LHCN-M2 (cell line): ENCODE measurements at regions not wholly inside any gene's neighbourhood (a gene's known extent, or its start where the extent isn't known, plus 50 kb on each side); places are given as distances from the start of the nearest gene placed in this dataset.
"Not testable (repeated sequence)": the region's sequence is repeated elsewhere in the genome, so short reads cannot be mapped to it uniquely, and the experiment has no call there.

ENCODE experiments used
- DNase-seq: peaks from one replicate; pipeline ENCODE4 v3.0.0-alpha.2; 2012; ENCODE audit warnings: low read depth

DNA sequence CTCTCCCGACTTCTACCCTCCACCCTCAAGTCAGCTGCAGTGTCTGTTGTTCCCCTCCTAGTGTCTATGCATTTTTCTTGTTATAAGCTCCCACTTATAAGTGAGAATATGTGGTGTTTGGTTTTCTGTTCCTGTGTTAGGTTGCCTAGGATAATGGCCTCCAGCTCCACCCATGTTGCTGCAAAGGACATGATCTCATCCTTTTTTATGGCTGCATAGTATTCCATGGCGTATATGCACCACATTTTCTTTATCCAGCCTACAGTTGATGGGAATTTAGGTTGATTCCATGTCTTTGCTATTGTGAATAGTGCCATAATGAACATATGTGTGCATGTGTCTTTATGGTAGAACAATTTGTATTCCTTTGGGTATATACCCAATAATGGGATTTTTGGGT is 80.7 kb downstream of the SPTSSA start:
- not testable (repeated sequence) for DNase-seq

DNA sequence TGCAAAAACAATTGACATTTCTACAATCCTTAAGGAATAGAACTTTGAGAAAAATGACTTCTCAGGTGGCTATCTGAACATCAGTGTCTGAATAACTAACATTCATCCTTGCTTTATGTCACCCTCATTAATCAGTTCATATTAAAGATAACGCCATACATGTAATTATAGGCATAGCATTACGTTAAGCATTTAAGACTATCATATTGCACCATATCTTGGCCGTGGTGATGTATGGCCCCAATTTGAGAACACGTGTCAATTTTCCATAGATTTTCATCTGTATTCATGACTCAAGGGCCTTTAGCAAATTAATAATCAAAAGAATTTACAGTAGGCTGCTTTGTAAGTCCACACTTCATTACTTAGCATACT is 81.6 kb downstream of the SPTSSA start:
- DNase-seq, result no peak

DNA sequence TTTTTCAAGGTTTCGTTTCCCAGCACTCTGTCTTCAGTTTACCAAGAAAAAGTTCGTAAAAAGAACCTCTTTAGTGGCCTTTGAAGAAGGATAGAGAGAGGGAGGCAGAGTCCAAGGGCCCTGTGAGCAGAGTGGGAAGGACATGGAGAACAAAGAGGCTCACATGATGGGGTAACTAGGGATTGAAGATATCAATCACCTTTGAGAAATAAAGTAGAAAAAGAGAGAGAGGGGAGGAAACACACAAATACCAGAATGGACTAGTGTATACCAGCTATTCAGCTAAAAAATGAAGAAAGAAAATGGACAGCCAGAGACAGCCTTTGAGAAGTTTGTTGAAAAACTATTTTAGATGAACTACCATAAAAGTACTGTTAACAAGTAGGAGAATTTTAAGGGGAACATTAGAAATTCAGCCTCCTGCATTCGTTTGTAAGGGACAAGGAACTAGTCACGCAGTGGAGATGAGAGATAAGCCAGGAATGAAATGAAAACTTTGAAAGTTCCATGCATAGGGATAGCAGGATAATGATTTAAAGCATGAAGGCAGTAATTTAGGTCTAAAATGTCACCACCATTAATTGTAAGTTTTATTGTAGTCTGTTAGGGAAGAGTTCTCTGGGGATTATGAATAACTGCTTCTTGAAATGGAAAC is 82.1 kb downstream of the SPTSSA start:
- DNase-seq, result no peak

DNA sequence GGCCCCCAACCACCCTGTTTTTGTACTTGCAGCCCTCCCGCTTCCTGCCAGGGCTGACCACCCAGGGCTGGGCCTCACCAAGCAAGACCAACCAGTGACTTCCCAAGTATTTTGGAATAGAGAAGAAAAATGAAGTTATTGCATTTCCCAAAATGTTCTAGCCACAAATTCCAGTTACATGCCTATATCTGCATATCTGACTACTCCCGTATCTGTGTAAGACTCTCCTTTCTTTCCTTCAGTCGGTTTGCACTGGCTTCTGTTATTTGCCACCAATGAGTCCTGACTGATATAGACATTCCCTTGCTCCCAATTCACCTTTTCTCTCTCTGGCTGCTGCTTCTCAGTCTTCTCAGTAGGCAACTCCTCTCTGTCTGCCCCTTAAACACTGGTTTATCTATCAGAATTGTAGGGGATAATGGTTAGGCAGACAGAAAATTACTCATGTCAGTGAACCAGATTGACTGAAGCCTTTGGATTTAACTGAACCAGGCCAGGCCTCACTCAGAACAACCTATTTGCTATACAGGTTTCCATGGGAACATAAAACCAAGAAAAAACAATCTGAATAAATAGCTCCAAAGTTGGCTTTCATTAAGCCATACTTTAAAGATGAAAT is 85.3 kb downstream of the SPTSSA start:
- DNase-seq, result no peak

DNA sequence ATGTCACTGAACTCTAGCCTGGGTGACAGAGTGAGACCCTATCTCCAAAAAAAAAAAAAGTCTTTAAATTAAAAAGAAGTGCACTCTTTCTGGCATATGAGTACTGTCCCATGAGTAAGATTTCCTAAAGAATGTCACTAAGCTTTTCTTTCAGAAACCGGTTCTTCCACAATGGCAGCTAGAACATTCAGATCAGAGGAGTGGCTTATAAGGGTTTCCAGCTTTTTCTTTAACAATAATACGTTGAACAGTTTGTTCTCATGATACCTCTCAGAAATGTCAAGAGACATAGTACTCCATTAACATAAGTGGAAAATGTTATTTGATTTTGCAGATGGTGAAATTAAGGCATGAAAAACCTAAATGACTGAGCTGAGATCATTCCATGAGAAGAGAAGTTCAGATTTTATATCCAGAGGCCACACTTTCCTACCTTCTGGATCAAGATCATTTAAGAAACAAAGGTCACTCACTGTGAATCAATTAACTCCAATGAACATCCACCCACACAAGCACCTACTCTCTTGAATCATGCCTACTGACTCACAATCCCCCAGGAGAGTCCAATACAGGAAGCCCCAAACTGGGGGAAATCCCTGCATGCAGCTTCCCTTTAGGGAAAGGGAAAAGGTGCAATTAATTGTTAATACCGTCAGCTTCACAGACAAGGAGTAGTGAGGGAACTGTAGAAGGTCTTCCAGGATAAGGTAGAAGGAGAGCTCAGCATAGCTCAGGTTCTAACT is 86.9 kb downstream of the SPTSSA start:
- DNase-seq, result no peak

DNA sequence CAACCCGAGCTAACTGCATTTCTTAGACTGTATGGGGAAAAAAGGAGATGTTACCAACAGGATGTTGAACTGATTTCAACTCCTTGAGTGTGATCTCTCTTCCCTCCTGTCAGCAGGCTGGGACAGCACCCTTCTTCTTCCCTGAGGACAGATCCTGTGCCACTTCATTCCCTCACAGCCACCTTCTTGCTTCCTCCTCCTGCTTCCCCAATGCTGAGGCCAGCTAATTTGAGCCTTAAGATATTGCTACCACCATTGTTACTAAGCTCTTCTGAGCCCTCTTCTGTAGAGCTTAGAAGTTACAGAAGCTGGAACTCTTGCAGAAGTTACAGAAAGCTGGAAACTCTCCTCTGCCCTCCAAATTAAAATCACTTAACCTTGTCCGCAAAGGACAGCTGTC is 88.8 kb downstream of the SPTSSA start:
- DNase-seq, result no peak

DNA sequence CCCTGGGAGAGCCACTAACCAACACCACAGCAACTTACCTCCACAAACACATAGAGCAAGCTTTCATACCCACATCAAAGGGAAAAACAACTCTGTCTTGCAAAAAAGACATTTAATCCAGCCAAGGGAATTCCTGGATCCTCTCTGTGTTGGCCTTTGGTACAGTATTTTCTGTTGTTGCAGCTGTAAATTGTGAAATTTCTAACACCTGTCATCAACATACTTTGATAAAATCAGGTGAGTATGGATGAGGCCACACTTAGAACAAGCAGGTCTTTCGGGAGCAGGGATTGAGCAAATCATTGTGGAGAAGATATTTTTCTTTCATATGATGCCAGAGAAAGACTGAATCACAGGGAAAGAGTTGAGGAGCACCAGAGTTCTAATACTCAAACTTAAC is 89.3 kb downstream of the SPTSSA start:
- DNase-seq, result no peak

DNA sequence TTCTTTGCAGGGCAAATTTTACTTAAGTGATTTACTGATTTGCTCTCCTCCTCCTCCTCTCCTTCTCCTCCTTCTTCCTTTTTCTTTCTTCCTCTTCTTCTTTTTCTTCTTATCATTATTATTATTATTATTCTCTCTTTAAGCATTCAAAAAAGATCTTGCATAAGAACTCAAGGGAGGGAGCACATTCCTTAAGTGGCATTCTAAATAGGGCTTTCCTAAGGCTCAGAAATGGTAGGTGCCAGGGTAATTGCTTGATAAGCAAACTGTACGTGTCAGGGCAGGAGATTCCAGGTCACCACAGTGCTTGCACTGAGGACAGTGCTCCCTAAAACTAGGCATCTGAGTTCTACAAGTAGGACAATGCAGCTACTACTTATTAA is 92.4 kb downstream of the SPTSSA start:
- DNase-seq, result no peak

DNA sequence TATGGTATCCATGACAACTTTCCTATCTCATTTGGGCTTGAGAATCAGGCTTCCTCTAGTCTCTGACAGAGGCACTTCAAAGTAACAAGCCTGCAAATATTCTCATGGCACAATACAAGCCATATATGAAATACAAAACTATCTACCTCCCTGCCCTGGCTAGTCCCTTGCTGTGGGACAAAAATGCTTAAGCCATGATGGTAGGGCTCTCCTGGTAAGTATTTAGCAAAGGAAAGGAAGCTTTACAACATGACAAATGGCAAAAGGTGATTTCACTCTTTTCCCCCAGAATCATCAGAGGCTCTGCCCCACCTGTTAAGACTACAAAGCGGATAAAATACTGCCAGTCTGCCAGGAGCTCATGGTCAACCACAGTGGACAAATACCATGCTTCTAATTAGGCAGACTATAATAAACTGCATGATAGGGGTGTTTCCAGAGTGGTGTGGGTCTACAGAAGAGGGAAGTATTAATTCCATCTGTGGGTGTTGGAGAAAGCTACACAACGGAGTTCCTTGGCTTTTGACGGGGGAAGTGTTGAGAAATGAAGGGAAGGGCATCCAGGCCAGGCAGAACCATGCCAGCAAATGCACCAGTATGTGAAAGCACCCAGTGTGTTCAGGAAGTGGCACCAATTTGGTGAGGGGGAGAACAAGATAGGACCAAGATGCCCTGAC is 92.9 kb downstream of the SPTSSA start:
- DNase-seq, result no peak

DNA sequence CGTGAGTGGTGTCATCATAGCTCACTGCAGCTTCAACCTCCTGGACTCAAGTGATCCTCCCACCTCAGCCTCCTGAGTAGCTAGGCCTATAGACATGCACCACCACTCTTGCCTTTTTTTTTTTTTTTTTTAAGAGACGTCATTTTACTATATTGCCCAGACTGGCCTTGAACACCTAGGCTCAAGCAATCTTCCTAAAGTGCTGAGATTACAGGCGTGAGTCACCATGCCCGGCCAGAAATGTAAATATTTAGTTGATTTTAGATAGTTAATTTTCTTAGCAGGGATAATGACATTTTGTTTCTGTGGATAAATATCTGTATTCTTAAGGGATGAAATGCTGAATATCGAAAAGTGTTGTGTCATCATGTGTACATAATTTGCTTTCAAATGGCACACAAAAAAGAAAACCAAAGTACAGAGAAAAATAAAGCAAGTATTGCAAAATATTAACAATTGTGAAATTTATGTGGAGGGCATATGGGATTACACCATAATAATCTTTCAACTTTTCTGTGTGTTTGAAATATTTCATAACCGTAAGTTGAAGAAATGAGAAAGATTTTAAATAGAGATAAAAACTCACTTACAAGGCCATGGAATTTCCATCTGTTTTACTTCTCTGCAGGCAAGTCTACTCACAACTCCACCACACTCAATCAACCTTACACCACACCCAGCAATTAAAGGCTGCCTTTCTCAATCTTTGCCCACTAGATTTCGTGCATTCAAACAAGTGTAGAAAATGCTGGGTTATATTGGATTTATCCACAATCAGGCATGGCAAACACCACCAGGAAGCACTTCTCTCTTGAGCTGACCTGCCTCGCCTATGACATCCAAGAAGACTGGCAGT is 93.7 kb downstream of the SPTSSA start:
- no peak for DNase-seq

DNA sequence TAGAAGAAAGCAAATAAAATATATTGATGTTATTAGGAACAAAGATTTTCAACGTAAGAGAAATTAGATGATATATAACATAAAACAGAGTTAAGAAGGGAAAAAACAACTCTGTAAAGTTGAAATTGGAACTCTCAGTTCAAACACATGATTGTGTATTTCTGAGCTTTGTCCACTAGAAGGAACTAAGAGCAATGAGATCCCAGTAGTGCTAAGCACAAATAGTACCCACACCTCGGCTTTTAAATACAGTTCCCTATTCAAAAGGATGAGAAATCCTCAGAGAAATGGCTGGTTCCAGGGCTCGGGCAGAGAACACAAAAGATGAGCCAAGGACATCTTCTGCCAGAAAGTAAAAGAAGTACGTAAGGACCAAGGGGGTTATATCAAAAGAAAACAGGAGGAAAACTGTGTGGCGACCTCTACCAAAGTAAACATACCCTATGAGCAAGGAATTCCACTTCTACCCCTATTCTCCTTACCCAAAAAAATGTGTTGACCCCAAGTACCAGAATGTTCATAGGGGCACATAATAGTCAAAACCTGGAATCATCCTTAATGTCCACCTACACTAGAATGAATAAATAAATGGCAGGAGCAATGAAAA is 96.6 kb downstream of the SPTSSA start:
- DNase-seq, result peak; percentile 25

DNA sequence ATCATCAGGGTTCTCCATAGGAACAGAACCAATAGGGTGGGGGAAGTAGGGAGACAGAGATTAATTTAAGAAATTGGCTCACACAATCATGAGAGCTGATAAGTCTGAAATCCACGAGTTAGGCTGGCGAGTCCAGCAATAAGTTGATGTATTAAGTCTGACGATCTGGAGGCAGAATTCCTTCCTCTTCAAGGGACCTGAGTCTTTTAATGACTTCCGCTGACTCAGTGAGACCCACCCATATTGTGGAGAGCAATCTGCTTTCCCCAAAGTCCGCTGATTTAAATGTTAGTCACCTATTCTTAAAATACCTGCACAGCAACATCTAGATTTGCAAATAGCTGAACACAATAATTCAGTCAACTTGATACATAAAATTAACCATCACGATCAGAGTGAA is 97.8 kb downstream of the SPTSSA start:
- DNase-seq, result no peak

DNA sequence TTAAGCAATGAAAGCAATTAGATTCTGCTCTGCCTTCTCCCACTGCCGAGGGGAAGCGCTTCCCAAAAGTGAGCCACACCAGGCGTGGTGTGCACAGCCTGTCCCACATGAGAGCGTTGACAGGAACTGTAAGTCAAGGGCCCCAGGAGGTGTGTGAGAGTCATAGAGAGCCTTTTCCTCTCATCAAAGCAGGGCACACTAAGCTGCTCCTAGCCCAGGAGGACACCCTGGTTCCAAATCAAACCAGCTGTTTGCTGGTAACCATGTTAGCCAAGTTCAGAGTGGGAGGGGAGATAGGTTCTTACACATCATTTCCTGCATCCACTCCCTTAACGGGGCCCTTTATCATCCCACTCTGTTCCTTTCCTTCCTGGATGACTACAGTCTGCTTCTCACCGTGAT is 98.3 kb downstream of the SPTSSA start:
- DNase-seq, result no peak

DNA sequence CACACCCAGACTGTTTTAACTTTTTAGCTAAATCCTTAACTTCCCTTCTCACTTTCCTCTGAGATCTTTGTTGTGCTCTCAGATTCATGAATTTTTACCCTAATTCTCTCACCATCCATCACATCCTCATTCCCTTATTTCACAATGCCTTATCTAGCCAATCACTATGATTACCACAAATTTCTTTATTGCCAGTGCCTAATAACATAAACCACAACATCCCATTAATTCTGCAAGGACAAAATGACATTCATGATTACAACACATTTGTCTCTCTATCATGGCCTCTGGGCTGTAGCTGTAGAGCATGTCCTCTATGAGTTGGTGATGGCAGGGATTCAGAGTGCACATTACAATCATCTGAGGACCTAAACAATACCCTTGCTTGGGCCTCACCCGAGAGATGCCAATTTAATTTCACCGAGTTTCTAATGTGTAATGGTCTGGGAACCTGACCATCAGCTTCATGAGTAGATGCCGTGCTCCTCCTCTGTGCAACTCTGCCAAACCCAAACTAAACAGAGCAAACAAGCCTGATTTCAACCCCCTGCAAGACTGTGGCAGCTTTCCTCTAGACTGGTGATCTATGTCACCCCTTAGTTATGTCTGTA is 99.3 kb downstream of the SPTSSA start:
- DNase-seq, result no peak

DNA sequence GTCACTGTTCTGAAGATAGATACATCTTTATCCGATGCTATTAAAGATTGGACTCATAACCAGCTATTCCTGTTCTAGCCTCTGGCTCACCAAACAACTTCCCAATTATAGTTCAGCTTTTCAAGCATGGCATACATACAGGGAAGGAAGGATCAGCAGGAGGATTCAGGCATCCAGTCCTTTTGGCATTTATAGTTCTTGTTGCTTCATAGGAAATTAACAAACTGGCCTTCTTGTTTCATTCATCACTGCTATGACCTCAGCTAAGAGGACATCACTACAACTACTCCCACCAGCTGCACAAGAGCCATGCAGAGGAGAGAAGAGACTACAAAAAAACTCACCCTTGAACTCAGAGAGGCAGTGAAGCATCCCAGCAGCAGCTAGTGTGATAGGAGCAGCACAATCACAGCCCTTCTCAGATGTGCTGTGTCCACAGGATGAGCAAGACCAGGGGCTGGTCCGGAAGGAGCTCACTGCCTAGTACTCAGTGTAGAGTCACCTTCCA is 100.5 kb downstream of the SPTSSA start:
- no peak for DNase-seq

DNA sequence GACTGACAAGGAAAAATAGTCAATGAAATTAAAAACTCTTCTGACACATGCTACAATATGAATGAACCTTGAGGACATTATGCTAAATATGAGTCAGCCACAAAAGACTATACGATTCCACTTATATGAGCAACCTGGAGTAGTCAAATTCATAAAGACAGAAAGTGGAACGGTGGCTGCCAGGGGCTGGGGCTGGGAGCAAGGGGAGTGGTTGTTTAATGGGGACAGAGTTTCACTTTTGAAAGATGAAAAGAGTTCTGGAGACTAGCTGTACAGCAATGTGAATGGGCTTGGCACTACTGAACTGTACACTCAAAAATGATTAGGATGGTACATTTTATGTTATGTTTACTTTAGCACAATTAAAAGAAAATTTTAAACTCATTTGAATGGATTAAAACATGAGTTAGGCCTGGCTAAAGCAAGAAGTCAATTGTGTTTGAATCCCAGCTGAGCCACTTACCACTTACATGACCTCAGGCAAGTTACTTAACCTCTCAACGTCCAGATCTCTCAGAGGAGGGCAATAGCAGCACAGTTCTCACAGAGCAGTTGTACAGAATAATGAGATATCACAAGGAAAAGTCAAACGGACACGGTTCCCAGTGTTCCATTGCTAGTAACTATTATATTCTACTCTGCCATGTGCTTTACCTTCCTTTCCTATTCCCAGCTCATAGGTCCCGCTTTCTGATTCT is 102.5 kb downstream of the SPTSSA start:
- DNase-seq, result no peak

DNA sequence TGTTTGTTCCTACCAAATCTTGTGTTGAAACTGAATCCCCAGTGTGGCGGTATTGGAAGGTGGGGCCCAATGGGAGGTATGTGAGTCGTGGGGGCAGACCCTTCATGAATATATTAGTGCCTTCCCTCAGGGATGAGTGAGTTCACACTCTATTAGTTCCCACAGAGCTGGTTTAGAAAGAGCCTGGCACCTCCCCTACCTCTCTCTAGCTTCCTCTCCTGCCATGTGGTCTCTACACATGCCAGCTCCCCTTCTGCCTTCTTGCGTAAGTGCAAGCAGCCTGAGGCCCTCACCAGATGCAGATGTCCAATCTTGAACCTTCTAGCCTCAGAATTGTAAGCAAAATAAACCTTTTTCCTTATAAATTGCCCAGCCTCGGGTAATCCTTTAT is 105.8 kb downstream of the SPTSSA start:
- DNase-seq, result no peak

DNA sequence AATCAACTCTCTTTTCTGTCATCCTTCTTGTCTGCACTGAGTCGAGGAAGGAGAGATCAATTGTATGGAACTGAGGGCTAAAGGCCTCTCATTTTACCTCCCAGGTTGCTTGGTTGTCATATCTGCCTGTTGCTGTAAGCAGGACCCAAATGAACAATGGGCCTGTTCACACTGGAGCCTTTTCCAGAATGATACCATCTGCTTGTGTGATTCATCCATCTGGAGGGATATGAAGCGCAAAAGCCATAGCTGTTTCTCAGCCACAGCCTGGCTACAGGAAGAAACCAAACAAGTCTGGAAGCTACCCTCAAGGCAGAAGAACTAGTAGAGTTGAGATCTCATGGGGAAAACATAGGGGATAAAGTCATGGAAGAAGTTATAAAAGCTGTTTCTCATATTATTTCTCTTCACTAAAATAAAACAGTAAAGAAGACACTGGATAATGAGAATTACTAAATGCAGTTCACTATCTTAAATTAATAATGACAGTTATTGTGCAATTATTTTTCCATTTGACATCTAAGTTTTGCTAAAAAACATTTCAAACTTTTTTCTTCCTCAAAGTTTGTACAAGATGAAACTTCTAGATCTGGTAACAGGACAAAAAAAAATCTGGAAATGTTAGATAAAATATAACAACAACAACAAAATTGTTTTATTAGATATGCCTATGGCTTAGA is 106.3 kb downstream of the SPTSSA start:
- DNase-seq, result peak; percentile 53

DNA sequence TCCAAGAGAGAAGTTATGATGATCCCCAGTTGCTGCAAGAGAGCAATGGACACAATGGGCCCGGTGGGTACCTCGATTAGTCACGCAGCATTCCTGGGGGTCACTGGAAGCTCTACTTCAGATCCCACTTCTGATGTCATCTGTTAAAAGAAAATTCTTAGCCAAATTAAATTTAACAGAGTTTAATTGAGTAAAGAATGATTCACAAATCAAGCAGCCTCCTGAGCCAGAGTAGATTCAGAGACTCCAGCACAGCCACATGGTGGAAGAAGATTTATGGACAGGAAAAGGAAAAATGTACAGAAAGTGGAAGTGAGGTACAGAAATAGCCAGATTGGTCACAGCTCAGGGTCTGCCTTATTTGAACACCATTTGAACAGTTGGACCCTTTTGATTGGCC is 107.5 kb downstream of the SPTSSA start:
- no peak for DNase-seq
